Suprapubic skin (tissue), 3 donors: ENCODE measurements at regions not wholly inside any gene's neighbourhood (a gene's known extent, or its start where the extent isn't known, plus 50 kb on each side); places are given as distances from the start of the nearest gene placed in this dataset.

Experiments
- CTCF ChIP-seq, 2 donors: fragments of 200-600 bp in 1 of 2; fragments of 450-650 bp in 1 of 2; sonication (generic) in 1 of 2; IDR thresholded peaks; one replicate each; pipeline ENCODE4 v1.5.1; 2016 to 2019; ENCODE audit warnings: antibody characterized with exemption in 2 of 2, mild to moderate bottlenecking in 1 of 2, moderate library complexity in 1 of 2
- POLR2A ChIP-seq, 2 donors: fragments of 450-650 bp; IDR thresholded peaks; one replicate each; pipeline ENCODE4 v1.6.1; 2017; ENCODE audit warnings: antibody characterized with exemption in 2 of 2, mild to moderate bottlenecking in 2 of 2, moderate library complexity in 2 of 2

GRCh38 chrX:791479-792034 lies 161.0 kb downstream of the SHOX start:
- no peak for TF ChIP-seq CTCF (IDR thresholded peaks at IDR 0.05)
- no peak for TF ChIP-seq POLR2A (IDR thresholded peaks at IDR 0.05)
